Panc1 (cell line): ENCODE measurements at regions not wholly inside any gene's neighbourhood (a gene's known extent, or its start where the extent isn't known, plus 50 kb on each side); places are given as distances from the start of the nearest gene placed in this dataset.
"Not testable (repeated sequence)": the region's sequence is repeated elsewhere in the genome, so short reads cannot be mapped to it uniquely, and the experiment has no call there.

Source experiments
- ATAC-seq: fragments of 200-7000 bp; cut with Tn5 transposase; 2 replicates; pipeline ENCODE4 v1.9.1; 2020; ENCODE audit warnings: mild to moderate bottlenecking, moderate library complexity
- BruUV-seq: library from RNA; stranded (reverse); fragments of 400-500 nt; replicated peaks from 2 replicates; lab custom pipeline; 2021; lab: Mats Ljungman, UMichigan
- CTCF ChIA-PET: fragments of 300-600 bp; sonication (Branson Sonifier 250); formaldehyde crosslinking; loops from one replicate; lab custom pipeline; 2022; ENCODE audit warnings: antibody characterized with exemption; lab: Charles Lee
- POLR2A ChIA-PET: fragments of 300-600 bp; sonication (Branson Sonifier 250); formaldehyde crosslinking; loops from one replicate; lab custom pipeline; 2022; ENCODE audit warnings: antibody characterized with exemption; lab: Charles Lee
- DNase-seq: peaks from one replicate; pipeline ENCODE4 v3.0.0-alpha.2; 2010; ENCODE audit warnings: low read depth, low spot score
- H3K27ac ChIP-seq: 2 replicates; pipeline ENCODE4 v1.5.1; 2011; ENCODE audit warnings: mild to moderate bottlenecking, low read length, inconsistent platforms
- H3K27me3 ChIP-seq: fragments of 200-500 bp; sonication (Bioruptor generic); 2 replicates; pipeline ENCODE4 v1.6.0; 2014; ENCODE audit warnings: low read length, inconsistent platforms; ENCODE audit not compliant: control insufficient read depth, insufficient read depth
- H3K36me3 ChIP-seq: fragments of 200-500 bp; sonication (Bioruptor generic); 2 replicates; pipeline ENCODE4 v1.5.1; 2014; ENCODE audit warnings: inconsistent platforms, mild to moderate bottlenecking, low read length, moderate library complexity; ENCODE audit not compliant: control insufficient read depth, insufficient read depth
- H3K4me1 ChIP-seq: 2 replicates; pipeline ENCODE4 v1.5.1; 2011; ENCODE audit warnings: inconsistent platforms, mild to moderate bottlenecking, low read length, moderate library complexity; ENCODE audit not compliant: control insufficient read depth, insufficient read depth
- H3K4me3 ChIP-seq, 2 experiments: 2 replicates each; pipeline ENCODE4 v1.5.1; 2011 to 2012; ENCODE audit warnings: low read depth in 2 of 2, low read length in 2 of 2, mild to moderate bottlenecking in 2 of 2, inconsistent platforms in 1 of 2, moderate library complexity in 1 of 2
- H3K9me3 ChIP-seq: fragments of 200-500 bp; sonication (Bioruptor generic); 2 replicates; pipeline ENCODE4 v1.5.1; 2014; ENCODE audit warnings: low read depth, mild to moderate bottlenecking, inconsistent platforms, low read length, moderate library complexity; ENCODE audit not compliant: control insufficient read depth, insufficient read depth
- POLR2AphosphoS5 ChIP-seq: IDR thresholded peaks from 2 replicates; pipeline ENCODE4 v1.6.1; 2012; ENCODE audit warnings: mild to moderate bottlenecking, low read depth, low read length, moderate library complexity
- SIN3A ChIP-seq: IDR thresholded peaks from 2 replicates; pipeline ENCODE4 v1.6.1; 2012; ENCODE audit warnings: low read depth, mild to moderate bottlenecking, low read length, moderate library complexity, borderline replicate concordance; ENCODE audit not compliant: insufficient read depth
- TCF7L2 ChIP-seq: IDR thresholded peaks from 2 replicates; pipeline ENCODE4 v1.6.1; 2011; ENCODE audit warnings: mild to moderate bottlenecking, low read depth, low read length, inconsistent platforms
- in situ Hi-C: cut with HindIII; loops from 2 replicates; pipeline ENCODE4 v1.10.0; 2016; ENCODE audit warnings: low sequenced_read_pairs, low pct_unique_long_range_greater_than_20kb
- intact Hi-C: fragments of 100-400 bp; cut with micrococcal nuclease; formaldehyde crosslinking; loops from one replicate; pipeline ENCODE4 v1.10.0; 2022; ENCODE audit not compliant: unreplicated experiment
- TF ChIP-seq, protein P1 (sequence below): fragments of 450-650 bp; IDR thresholded peaks from 2 replicates; pipeline ENCODE4 v1.5.1; 2017; ENCODE audit warnings: mild to moderate bottlenecking
- TF ChIP-seq, protein P2 (sequence below), 2 experiments: IDR thresholded peaks; 2 replicates each; pipeline ENCODE4 v1.6.1; 2011 to 2012; ENCODE audit warnings: low read depth in 2 of 2, control low read depth in 1 of 2, low read length in 1 of 2, mild to moderate bottlenecking in 1 of 2, moderate library complexity in 1 of 2; ENCODE audit not compliant: insufficient read depth in 1 of 2

DNA sequence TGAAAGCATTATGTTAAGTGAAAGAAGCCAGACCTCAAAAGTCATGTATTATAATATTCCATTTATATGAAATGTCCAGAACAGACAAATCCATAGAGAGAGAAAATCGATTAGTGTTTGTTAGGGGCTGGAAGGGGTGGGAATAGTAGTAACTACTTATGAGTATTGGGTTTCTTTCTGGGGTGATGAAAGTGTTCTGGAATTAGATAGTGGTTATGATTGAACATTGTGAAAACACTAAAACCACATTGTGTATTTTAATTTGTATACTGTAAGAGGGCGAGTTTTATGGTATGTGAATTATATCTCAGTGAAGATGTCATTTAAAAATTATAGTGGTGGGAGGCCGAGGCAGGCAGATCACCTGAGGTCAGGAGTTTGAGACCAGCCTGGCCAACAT is 52.0 kb upstream of the KIF13A start:
- ChIA-PET CTCF (no interaction called here), POLR2A (no interaction called here)

DNA sequence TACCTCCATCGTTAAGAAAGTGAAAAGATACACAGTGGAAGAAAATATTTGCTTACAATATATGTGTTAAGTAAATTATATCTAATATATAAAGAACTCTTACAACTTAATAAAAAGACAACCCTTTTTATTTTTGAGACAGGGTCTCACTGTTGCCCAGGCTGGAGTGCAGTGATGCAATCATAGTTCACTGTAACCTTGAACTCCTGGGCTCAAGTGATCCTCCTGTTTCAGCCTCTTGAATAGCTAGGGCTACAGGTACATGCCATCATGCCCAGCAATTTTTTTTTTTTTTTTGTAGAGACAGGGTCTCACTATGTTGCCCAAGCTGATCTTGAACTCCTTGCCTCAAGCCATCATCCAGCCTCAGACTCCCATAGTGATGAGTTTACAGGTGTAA is 50.8 kb upstream of the KIF13A start:
- BruUV-seq, H3K36me3 ChIP-seq, H3K27me3 ChIP-seq, H3K27ac ChIP-seq, intact Hi-C loops, H3K9me3 ChIP-seq, CTCF ChIA-PET, DNase-seq, ATAC-seq, H3K4me1 ChIP-seq, in situ Hi-C loops, H3K4me3 ChIP-seq: not testable (repeated sequence)
- POLR2A ChIA-PET: interaction anchor here (0.6 kb wide), 1 partner anchor 24 kb away, joined by 4 read pairs; no protein-coding TSS in a partner anchor

More for the DNA sequence above, 52.0 kb upstream of the KIF13A start:
- no peak for ATAC-seq
- Histone ChIP-seq H3K36me3 (no peaks in the 10 kb centered on the region), H3K9me3 (no peaks in the 10 kb centered on the region), H3K27ac (no peak overlapping the region), H3K4me1 (peaks cover 4% of the 10 kb centered on the region; the same call in 1 of the 2 replicates), H3K27me3 (no peaks in the 10 kb centered on the region), H3K4me3 (no peak overlapping the region)
- TF ChIP-seq TCF7L2 (no peak), POLR2AphosphoS5 (no peak), SIN3A (no peak)
- TF ChIP-seq, protein P1, sequence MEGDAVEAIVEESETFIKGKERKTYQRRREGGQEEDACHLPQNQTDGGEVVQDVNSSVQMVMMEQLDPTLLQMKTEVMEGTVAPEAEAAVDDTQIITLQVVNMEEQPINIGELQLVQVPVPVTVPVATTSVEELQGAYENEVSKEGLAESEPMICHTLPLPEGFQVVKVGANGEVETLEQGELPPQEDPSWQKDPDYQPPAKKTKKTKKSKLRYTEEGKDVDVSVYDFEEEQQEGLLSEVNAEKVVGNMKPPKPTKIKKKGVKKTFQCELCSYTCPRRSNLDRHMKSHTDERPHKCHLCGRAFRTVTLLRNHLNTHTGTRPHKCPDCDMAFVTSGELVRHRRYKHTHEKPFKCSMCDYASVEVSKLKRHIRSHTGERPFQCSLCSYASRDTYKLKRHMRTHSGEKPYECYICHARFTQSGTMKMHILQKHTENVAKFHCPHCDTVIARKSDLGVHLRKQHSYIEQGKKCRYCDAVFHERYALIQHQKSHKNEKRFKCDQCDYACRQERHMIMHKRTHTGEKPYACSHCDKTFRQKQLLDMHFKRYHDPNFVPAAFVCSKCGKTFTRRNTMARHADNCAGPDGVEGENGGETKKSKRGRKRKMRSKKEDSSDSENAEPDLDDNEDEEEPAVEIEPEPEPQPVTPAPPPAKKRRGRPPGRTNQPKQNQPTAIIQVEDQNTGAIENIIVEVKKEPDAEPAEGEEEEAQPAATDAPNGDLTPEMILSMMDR: no peak
- TF ChIP-seq, protein P2, sequence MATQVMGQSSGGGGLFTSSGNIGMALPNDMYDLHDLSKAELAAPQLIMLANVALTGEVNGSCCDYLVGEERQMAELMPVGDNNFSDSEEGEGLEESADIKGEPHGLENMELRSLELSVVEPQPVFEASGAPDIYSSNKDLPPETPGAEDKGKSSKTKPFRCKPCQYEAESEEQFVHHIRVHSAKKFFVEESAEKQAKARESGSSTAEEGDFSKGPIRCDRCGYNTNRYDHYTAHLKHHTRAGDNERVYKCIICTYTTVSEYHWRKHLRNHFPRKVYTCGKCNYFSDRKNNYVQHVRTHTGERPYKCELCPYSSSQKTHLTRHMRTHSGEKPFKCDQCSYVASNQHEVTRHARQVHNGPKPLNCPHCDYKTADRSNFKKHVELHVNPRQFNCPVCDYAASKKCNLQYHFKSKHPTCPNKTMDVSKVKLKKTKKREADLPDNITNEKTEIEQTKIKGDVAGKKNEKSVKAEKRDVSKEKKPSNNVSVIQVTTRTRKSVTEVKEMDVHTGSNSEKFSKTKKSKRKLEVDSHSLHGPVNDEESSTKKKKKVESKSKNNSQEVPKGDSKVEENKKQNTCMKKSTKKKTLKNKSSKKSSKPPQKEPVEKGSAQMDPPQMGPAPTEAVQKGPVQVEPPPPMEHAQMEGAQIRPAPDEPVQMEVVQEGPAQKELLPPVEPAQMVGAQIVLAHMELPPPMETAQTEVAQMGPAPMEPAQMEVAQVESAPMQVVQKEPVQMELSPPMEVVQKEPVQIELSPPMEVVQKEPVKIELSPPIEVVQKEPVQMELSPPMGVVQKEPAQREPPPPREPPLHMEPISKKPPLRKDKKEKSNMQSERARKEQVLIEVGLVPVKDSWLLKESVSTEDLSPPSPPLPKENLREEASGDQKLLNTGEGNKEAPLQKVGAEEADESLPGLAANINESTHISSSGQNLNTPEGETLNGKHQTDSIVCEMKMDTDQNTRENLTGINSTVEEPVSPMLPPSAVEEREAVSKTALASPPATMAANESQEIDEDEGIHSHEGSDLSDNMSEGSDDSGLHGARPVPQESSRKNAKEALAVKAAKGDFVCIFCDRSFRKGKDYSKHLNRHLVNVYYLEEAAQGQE (IDR thresholded peaks at IDR 0.05; ENCODE audit: insufficient read depth in 1 of 2, low read depth in 2 of 2, low read length in 1 of 2): no peak
- no peak for DNase-seq
- intact Hi-C loops (no loop called here), in situ Hi-C loops (no loop called here)
- no TSS peak for BruUV-seq
